Bronchial epithelial cell (primary cell): ENCODE measurements at regions not wholly inside any gene's neighbourhood (a gene's known extent, or its start where the extent isn't known, plus 50 kb on each side); places are given as distances from the start of the nearest gene placed in this dataset.

Experiments used
- DNase-seq: peaks from one replicate; pipeline ENCODE4 v3.0.0-alpha.2; 2010; ENCODE audit warnings: low read depth
- FAIRE-seq: peaks from 2 replicates; lab custom pipeline; 2011; peaks lifted over from hg19 to GRCh38; lab: Jason Lieb, UNC
- H3K27me3 ChIP-seq: 2 replicates; pipeline ENCODE4 v1.5.1; 2011; ENCODE audit warnings: low read length; ENCODE audit not compliant: control insufficient read depth, insufficient read depth
- H3K36me3 ChIP-seq: 2 replicates; pipeline ENCODE4 v1.5.1; 2011; ENCODE audit warnings: low read length; ENCODE audit not compliant: control insufficient read depth, insufficient read depth
- H3K4me3 ChIP-seq: 2 replicates; pipeline ENCODE4 v1.5.1; 2011; ENCODE audit warnings: mild to moderate bottlenecking, low read depth, low read length, control low read depth
- CTCF ChIP-seq: IDR thresholded peaks from 2 replicates; pipeline ENCODE4 v1.5.1; 2011; ENCODE audit warnings: mild to moderate bottlenecking, moderate library complexity, low read length, control low read depth, inconsistent platforms; ENCODE audit not compliant: insufficient read depth, severe bottlenecking

DNA sequence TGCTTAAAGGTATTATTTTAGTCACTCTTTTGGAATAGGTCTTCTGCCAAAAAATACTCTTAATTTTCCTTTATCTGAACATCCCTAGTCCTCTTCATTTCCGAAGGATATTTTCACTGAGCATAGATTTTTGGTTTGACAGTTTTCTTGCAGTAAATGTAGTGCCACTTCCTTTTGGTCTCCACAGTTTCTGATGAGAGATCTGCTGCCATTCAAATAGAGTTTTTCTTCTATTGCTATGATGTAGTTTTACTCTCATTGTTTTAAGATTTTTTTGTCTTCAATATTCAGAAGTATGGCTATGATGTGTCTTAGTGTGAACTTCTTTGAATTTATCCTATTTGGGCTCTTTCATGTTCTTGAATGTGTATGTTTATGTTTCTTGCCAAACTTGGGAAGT lies 281.1 kb upstream of the SORL1-AS1 start:
- TF ChIP-seq CTCF: no peak
- no peaks in the 10 kb centered on the region for H3K27me3 ChIP-seq
- no peak overlapping the region for H3K4me3 ChIP-seq
- FAIRE-seq (no peak), DNase-seq (no peak)
- no peaks in the 10 kb centered on the region for H3K36me3 ChIP-seq

DNA sequence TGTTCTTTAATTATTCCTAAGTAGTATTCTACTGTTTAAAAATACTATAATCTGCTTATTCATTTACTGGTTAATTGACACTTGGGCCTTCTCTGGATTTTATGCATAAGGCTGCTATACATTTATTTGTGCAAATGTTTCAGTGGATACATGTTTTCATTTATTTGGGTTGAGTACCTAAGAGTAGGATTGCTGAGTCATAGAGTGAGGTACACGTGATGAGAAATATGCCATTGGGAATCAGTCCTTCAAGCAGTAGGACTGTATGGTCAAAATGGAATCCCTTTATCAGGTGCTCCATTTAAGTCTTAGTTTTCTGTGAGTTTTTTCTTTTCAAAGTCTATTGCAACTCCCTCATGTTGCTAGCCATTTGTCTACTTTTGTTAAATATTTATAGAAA lies 275.2 kb upstream of the SORL1-AS1 start:
- FAIRE-seq: no peak
- Histone ChIP-seq H3K4me3 (no peak overlapping the region), H3K36me3 (no peaks in the 10 kb centered on the region), H3K27me3 (peaks cover 2% of the 10 kb centered on the region)
- no peak for TF ChIP-seq CTCF
- no peak for DNase-seq

DNA sequence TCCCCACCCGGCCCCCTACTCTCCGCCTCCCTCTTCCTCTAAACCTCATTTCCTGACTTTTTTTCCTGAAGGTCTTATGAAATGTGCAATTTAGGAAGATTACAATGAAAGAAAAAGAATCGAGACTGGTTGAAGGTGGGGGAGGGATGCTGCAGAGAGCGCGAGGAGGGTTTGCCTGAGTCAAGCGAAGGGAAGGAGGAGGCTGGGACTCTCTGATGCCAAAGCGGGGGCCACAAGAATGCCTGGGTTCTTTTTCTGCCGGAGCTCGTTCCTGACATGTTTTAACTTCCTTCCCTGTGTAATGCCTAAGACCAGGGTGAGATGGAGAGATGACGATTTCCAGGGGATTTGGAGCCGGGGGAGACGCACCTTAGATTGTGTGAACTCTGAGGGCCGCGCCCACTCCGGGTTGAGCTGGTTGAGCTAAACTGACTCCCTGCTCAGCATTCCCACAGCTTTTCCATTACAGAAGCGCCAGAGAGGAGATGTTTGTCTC lies 270.5 kb upstream of the SORL1-AS1 start:
- FAIRE-seq: no peak
- no peaks in the 10 kb centered on the region for H3K36me3 ChIP-seq
- TF ChIP-seq CTCF: no peak
- no peak overlapping the region for H3K4me3 ChIP-seq
- H3K27me3 ChIP-seq: peaks cover 6% of the 10 kb centered on the region
- DNase-seq: no peak

DNA sequence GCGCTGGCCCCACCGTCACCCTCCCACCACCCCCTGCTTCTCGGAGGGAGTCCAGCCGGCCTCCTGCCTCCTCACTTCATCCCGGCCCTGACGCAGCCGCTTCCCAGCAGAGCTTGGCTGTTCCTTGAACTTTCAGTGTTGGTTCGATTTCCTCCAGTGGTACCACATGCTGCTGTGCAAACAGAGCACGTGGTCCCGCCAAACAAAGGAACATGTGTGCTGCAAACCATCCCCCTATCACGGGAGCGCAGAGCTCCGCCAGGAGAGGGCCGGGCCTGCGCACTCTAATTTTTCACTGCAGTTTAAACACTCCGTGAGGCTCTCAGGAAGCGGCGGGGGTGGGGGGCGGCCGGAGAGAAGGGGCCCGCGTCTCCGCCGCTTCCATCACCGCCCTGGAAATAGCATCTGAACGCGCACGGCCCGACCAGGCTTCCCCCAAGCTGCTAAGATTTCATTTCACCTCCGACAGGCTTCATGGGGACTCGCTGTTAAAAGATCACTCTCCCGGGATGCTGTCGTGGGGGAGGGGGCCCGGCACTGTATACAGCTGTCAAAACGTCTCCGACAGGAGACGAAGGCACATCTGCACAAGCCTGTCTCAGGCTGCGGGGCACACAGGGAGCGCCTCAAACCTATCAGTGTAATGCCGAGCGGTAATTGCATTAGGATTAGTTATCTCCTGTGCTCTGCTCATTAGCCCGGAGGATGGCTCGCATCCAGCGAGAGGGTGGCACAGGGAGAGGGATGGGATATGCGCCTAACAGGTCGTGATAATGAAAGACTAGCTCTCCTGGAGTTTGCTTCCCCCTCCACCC lies 269.9 kb upstream of the SORL1-AS1 start:
- no peaks in the 10 kb centered on the region for H3K36me3 ChIP-seq
- peak overlapping the region; percentile 26 for H3K4me3 ChIP-seq
- peak; percentile 17 for DNase-seq
- no peak for TF ChIP-seq CTCF
- peaks cover 6% of the 10 kb centered on the region for H3K27me3 ChIP-seq
- FAIRE-seq: no peak

- TF ChIP-seq CTCF: no peak
- no peak for FAIRE-seq
- Histone ChIP-seq H3K36me3 (no peaks in the 10 kb centered on the region), H3K4me3 (no peak overlapping the region), H3K27me3 (peaks cover 6% of the 10 kb centered on the region)
- no peak for DNase-seq
These were observed 269.2 kb upstream of the SORL1-AS1 start for GRCh38 chr11:121721961-121722360.
